ENCODE measurements at regions not wholly inside any gene's neighbourhood (a gene's known extent, or its start where the extent isn't known, plus 50 kb on each side); places are given as distances from the start of the nearest gene placed in this dataset.

DNA sequence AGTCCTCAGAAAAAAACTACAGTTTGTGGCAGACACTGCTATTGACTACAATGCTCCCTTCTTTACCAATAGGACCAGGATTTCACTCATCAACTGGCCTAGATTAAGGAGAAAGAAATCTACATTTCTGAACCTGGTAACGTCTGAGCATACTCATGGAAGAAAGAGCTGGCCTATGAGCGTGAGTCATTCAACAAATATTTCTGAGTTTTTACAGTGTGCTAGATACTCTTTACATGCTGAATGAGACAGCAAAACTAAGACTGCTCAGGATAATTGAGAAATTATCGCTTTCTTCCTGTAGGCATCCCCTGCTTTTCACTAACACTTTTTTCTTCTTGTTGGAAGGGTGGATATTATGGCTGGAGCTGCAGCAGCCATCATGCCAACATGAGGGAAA is 609.7 kb downstream of the TNS3 start:
- TF ChIP-seq POLR2AphosphoS5 (IDR thresholded peaks at IDR 0.05; ENCODE audit: borderline replicate concordance, low read depth, low read length) (no peak), EZH2 (IDR thresholded peaks at IDR 0.05) (no peak)

Data from SK-N-MC (cell line).